ENCODE measurements at regions not wholly inside any gene's neighbourhood (a gene's known extent, or its start where the extent isn't known, plus 50 kb on each side); places are given as distances from the start of the nearest gene placed in this dataset.

GRCh38 chr16:35147556-35148504 lies 1688.4 kb downstream of the TP53TG3F start:
- Mint-ChIP-seq H3K9me3 (ENCODE audit: low read depth) (peaks cover 30% of the 10 kb centered on the region), H3K36me3 (ENCODE audit: insufficient read depth) (peaks cover 1% of the 10 kb centered on the region)

GRCh38 chr16:35148748-35149147 lies 1689.3 kb downstream of the TP53TG3F start:
- peaks cover 30% of the 10 kb centered on the region for H3K9me3 Mint-ChIP-seq (ENCODE audit: low read depth)
- H3K27ac Mint-ChIP-seq, result no peak overlapping the region
- H3K4me3 Mint-ChIP-seq (ENCODE audit: low read depth), result no peak overlapping the region
- peaks cover 1% of the 10 kb centered on the region for H3K36me3 Mint-ChIP-seq (ENCODE audit: insufficient read depth)
- no peaks in the 10 kb centered on the region for H3K27me3 Mint-ChIP-seq
- H3K4me1 Mint-ChIP-seq (ENCODE audit: low read depth), result no peaks in the 10 kb centered on the region
- TF ChIP-seq CTCF (IDR thresholded peaks at IDR 0.05; ENCODE audit: unreplicated experiment), result no peak
- DNase-seq (ENCODE audit: low spot score, unreplicated experiment), result no peak

More at GRCh38 chr16:35147556-35148504, 1688.4 kb downstream of the TP53TG3F start:
- no peak for DNase-seq (ENCODE audit: low spot score, unreplicated experiment)
- Mint-ChIP-seq H3K4me3 (ENCODE audit: low read depth) (no peak overlapping the region), H3K27me3 (no peaks in the 10 kb centered on the region), H3K4me1 (ENCODE audit: low read depth) (no peaks in the 10 kb centered on the region), H3K27ac (no peak overlapping the region)
- TF ChIP-seq CTCF (IDR thresholded peaks at IDR 0.05; ENCODE audit: unreplicated experiment), result no peak

- Mint-ChIP-seq H3K27ac (no peak overlapping the region), H3K9me3 (ENCODE audit: low read depth) (peaks cover 33% of the 10 kb centered on the region), H3K4me3 (ENCODE audit: low read depth) (no peak overlapping the region), H3K27me3 (no peaks in the 10 kb centered on the region), H3K4me1 (ENCODE audit: low read depth) (no peaks in the 10 kb centered on the region), H3K36me3 (ENCODE audit: insufficient read depth) (no peaks in the 10 kb centered on the region)
- DNase-seq (ENCODE audit: low spot score, unreplicated experiment), result no peak
- TF ChIP-seq CTCF (IDR thresholded peaks at IDR 0.05; ENCODE audit: unreplicated experiment), result no peak
Measured at GRCh38 chr16:35149550-35149949, 1690.1 kb downstream of the TP53TG3F start.

- Mint-ChIP-seq H3K4me3 (ENCODE audit: low read depth) (no peak overlapping the region), H3K27ac (no peak overlapping the region), H3K36me3 (ENCODE audit: insufficient read depth) (no peaks in the 10 kb centered on the region), H3K9me3 (ENCODE audit: low read depth) (peaks cover 37% of the 10 kb centered on the region), H3K27me3 (no peaks in the 10 kb centered on the region), H3K4me1 (ENCODE audit: low read depth) (no peaks in the 10 kb centered on the region)
- DNase-seq (ENCODE audit: low spot score, unreplicated experiment), result no peak
- no peak for TF ChIP-seq CTCF (IDR thresholded peaks at IDR 0.05; ENCODE audit: unreplicated experiment)
Measured at GRCh38 chr16:35150805-35151312, 1691.4 kb downstream of the TP53TG3F start.

- TF ChIP-seq CTCF (IDR thresholded peaks at IDR 0.05; ENCODE audit: unreplicated experiment), result no peak
- no peaks in the 10 kb centered on the region for H3K4me1 Mint-ChIP-seq (ENCODE audit: low read depth)
- H3K27ac Mint-ChIP-seq, result no peak overlapping the region
- H3K9me3 Mint-ChIP-seq (ENCODE audit: low read depth), result peaks cover 48% of the 10 kb centered on the region
- no peaks in the 10 kb centered on the region for H3K27me3 Mint-ChIP-seq
- H3K4me3 Mint-ChIP-seq (ENCODE audit: low read depth), result no peak overlapping the region
- DNase-seq (ENCODE audit: low spot score, unreplicated experiment), result no peak
- H3K36me3 Mint-ChIP-seq (ENCODE audit: insufficient read depth), result no peaks in the 10 kb centered on the region
Measured at GRCh38 chr16:35152067-35152627, 1692.7 kb downstream of the TP53TG3F start.

Measured in progenitor cell of endocrine pancreas (in vitro differentiated cells).